Islet of Langerhans (tissue), 1 donor: ENCODE measurements at regions not wholly inside any gene's neighbourhood (a gene's known extent, or its start where the extent isn't known, plus 50 kb on each side); places are given as distances from the start of the nearest gene placed in this dataset.

Source experiments
- FAIRE-seq: peaks from one replicate; lab custom pipeline; 2011; peaks lifted over from hg19 to GRCh38; lab: Jason Lieb, UNC

GRCh38 chr9:16343249-16344237 lies 526.9 kb downstream of the BNC2 start:
- no peak for FAIRE-seq

GRCh38 chr9:16344343-16344742 lies 526.1 kb downstream of the BNC2 start:
- FAIRE-seq: no peak

DNA sequence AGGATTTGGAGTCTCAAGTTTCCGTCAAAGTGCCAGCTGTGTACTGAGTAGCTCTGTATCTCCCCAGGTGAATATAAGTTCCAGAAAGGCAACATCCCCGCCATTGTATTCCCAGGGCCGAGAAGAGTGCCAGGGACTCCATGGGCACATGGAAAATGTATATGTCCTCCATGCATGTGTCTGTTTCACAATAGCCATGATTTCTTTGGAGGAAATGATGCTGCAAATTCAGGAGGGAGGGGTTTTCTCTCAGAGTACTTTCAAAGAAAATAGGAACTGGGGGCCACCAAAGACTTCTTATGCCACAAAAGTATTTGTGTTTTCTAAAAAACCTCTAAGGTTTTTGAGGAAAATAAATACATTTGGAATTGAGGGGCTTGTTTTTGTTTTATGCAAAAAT lies 524.6 kb downstream of the BNC2 start:
- FAIRE-seq: no peak

GRCh38 chr9:16347886-16348285 lies 522.6 kb downstream of the BNC2 start:
- FAIRE-seq: no peak

- no peak for FAIRE-seq
Observed at GRCh38 chr9:16348531-16348930, 521.9 kb downstream of the BNC2 start.

DNA sequence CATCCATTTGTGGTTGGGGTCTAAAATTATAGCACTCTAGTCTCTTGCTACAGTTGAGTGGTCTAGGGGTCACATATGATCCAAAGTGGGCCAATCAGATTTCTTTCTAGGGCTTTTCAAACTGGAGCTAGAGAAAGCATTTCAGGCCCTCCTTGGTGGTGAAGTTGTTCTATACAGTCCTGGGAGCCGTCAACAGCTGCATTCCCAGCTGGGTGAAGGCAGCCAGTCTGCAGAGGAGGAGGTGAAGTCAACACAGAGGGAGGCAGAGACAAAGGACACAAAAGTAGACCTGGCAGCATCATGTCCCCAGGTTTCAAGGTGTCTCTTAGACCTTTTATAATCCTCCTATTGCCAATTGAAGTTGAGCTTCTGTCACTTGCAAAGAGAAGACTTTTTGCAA lies 518.2 kb downstream of the BNC2 start:
- no peak for FAIRE-seq

GRCh38 chr9:16352791-16353401 lies 517.6 kb downstream of the BNC2 start:
- FAIRE-seq: no peak

DNA sequence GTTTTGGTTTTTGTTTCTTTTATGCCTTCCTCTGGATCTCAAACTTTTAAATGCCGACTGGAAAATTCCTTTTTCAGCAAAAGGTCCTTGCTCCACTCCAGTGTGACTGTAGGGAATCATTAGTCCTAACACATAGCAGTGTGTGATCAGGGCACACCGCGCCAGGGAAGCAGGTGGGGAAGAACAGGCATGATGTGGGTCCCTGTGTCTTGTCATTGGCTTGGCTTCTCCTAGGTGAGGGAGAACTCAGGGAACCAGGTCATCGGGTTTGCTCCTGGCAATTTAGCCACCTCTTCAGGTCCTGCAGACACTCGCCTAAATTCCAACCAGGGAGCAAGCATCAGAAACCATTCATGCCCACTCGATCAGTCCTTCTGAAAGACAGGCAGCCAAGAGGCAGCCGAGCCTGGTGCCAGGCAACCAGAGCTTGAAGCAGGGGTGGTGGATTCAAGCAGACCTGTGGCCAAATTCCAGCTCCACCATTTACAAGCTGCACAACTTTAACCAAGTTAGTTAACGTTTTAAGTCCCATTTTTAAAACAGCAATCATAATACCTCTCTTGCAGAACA lies 514.2 kb downstream of the BNC2 start:
- no peak for FAIRE-seq

- FAIRE-seq: no peak
Observed at GRCh38 chr9:16357828-16358227, 512.6 kb downstream of the BNC2 start.

DNA sequence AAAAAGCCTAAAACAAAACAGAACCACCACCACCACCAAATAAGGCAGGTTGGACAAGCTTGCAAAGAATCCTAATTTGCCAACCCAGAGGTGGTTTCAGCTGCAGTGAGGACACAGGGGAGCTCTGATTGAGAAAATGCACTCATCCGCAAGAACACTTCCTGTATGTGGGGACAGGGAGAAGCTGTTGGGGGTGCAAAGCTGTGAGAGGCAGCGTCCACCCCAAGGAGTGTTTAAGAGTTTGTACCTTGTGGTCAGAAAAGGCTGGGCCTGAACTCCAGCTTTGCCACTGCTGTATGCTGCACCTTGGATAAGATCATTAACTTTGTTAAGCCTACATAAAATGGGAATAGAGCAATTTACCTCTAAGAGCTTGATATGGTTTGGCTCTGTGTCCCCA lies 511.7 kb downstream of the BNC2 start:
- no peak for FAIRE-seq
